GM12873 (cell line): ENCODE measurements at regions not wholly inside any gene's neighbourhood (a gene's known extent, or its start where the extent isn't known, plus 50 kb on each side); places are given as distances from the start of the nearest gene placed in this dataset.

Experiments used
- CTCF ChIP-seq: IDR thresholded peaks from 2 replicates; pipeline ENCODE4 v1.5.1; 2012; ENCODE audit warnings: low read depth, mild to moderate bottlenecking, moderate library complexity, low read length, control low read depth; ENCODE audit not compliant: insufficient read depth; ENCODE audit errors: missing control alignments

- TF ChIP-seq CTCF = no peak
Observed at GRCh38 chr1:56190806-56191365, 388.5 kb downstream of the PLPP3 start.

- no peak for TF ChIP-seq CTCF
Observed at GRCh38 chr1:56189946-56190805, 389.2 kb downstream of the PLPP3 start.

- TF ChIP-seq CTCF = no peak
Observed at GRCh38 chr1:56189454-56189853, 389.9 kb downstream of the PLPP3 start.

GRCh38 chr1:56188855-56189254 lies 390.5 kb downstream of the PLPP3 start:
- no peak for TF ChIP-seq CTCF

- TF ChIP-seq CTCF = no peak
Observed at GRCh38 chr1:56188221-56188620, 391.1 kb downstream of the PLPP3 start.

- TF ChIP-seq CTCF = no peak
Observed at GRCh38 chr1:56187405-56187804, 392.0 kb downstream of the PLPP3 start.

DNA sequence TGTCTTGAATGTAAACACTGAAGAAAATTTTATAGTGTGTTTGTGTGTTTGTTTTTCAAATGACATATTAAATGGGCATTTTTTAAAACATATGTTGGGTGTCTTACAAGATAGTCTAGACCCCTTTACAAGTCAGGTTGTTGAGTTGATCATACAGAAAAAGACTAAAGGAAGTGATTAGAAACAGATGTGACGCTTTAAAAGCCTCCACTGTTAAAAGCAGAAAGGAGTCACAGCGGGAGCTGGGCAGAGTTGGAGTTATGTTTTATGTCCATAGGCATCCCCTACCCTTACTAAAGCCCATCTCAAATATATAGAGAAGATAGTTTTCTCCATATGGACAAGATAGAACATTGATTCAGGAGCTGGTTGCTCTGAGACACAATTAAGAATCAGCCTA lies 393.9 kb downstream of the PLPP3 start:
- TF ChIP-seq CTCF = no peak
